ENCODE measurements at regions not wholly inside any gene's neighbourhood (a gene's known extent, or its start where the extent isn't known, plus 50 kb on each side); places are given as distances from the start of the nearest gene placed in this dataset.
A peak's percentile ranks its signal among the peaks of the same experiment; 100 is the strongest.

GRCh38 chr11:27230192-27230572 lies 132.8 kb downstream of the CCDC34 start (continued):
- TF ChIP-seq BCL11B (tag by site-specific recombination; IDR thresholded peaks at IDR 0.05; ENCODE audit: low read depth) (no peak), KLF1 (tag by site-specific recombination; IDR thresholded peaks at IDR 0.05) (no peak), ZNF426 (tag by site-specific recombination; IDR thresholded peaks at IDR 0.05) (no peak), ZNF571 (tag by site-specific recombination; IDR thresholded peaks at IDR 0.05) (no peak), GLI4 (tag by site-specific recombination; IDR thresholded peaks at IDR 0.05) (no peak), ZNF416 (tag by site-specific recombination; IDR thresholded peaks at IDR 0.05) (no peak), INSM2 (tag by site-specific recombination; IDR thresholded peaks at IDR 0.05) (no peak), ZFP69B (tag by site-specific recombination; IDR thresholded peaks at IDR 0.05) (no peak), ZNF544 (tag by site-specific recombination; IDR thresholded peaks at IDR 0.05) (no peak), ZNF48 (tag by site-specific recombination; IDR thresholded peaks at IDR 0.05) (no peak), ZBTB49 (tag by site-specific recombination; IDR thresholded peaks at IDR 0.05; ENCODE audit: low read depth) (no peak)

GRCh38 chr11:27229511-27230191 lies 133.4 kb downstream of the CCDC34 start:
- Histone ChIP-seq H3K9me3 (ENCODE audit: control insufficient read depth, insufficient read depth, low read depth, low read length) (no peaks in the 10 kb centered on the region), H3K27ac (ENCODE audit: extremely low read depth, low read depth, low read length) (no peak overlapping the region), H3K4me1 (ENCODE audit: control insufficient read depth, insufficient read depth, low read length) (peaks cover 11% of the 10 kb centered on the region), H3K36me3 (ENCODE audit: control insufficient read depth in 2 of 2, insufficient read depth in 1 of 2, low read length in 2 of 2) (no peaks in the 10 kb centered on the region), H3K4me3 (ENCODE audit: low read depth, low read length) (no peak overlapping the region)
- TF ChIP-seq ATF2 (tag by site-specific recombination; IDR thresholded peaks at IDR 0.05; ENCODE audit: low read depth) (0 out of 2 replicates have a peak, but pooled peaks have one; percentile 59), ZNF324 (tag by site-specific recombination; IDR thresholded peaks at IDR 0.05) (no peak)
- POLR2A ChIA-PET: no interaction called here
- CTCF ChIA-PET: interaction anchor here (0.5 to 0.9 kb wide), 2 partner anchors 12 to 17 kb away, joined by 3 to 4 read pairs; no protein-coding TSS in a partner anchor

- no peak overlapping the region for H3K4me3 ChIP-seq (ENCODE audit: low read depth, low read length)
- TF ChIP-seq ZNF112 (tag by site-specific recombination; IDR thresholded peaks at IDR 0.05) (no peak), ZNF704 (tag by site-specific recombination; IDR thresholded peaks at IDR 0.05) (no peak), PRDM10 (tag by site-specific recombination; IDR thresholded peaks at IDR 0.05) (no peak), ZNF19 (tag by site-specific recombination; IDR thresholded peaks at IDR 0.05; ENCODE audit: low read depth) (no peak), ZNF155 (tag by site-specific recombination; IDR thresholded peaks at IDR 0.05) (no peak), ZNF239 (tag by site-specific recombination; IDR thresholded peaks at IDR 0.05) (no peak), PATZ1 (tag by site-specific recombination; IDR thresholded peaks at IDR 0.05) (no peak), ZNF175 (tag by site-specific recombination; IDR thresholded peaks at IDR 0.05) (no peak)
Observed at GRCh38 chr11:27228906-27229290, 134.1 kb downstream of the CCDC34 start.

More at GRCh38 chr11:27228906-27229290, 134.1 kb downstream of the CCDC34 start:
- H3K9me3 ChIP-seq (ENCODE audit: control insufficient read depth, insufficient read depth, low read depth, low read length): no peaks in the 10 kb centered on the region
- ChIA-PET CTCF (no interaction called here), POLR2A (interaction anchor here (0.7 kb wide), 1 partner anchor 20 kb away, joined by 3 read pairs; no protein-coding TSS in a partner anchor)
- no peaks in the 10 kb centered on the region for H3K36me3 ChIP-seq (ENCODE audit: control insufficient read depth in 2 of 2, insufficient read depth in 1 of 2, low read length in 2 of 2)
- peaks cover 7% of the 10 kb centered on the region for H3K4me1 ChIP-seq (ENCODE audit: control insufficient read depth, insufficient read depth, low read length)
- H3K27ac ChIP-seq (ENCODE audit: extremely low read depth, low read depth, low read length): no peak overlapping the region
